RPMI7951 (cell line): ENCODE measurements at regions not wholly inside any gene's neighbourhood (a gene's known extent, or its start where the extent isn't known, plus 50 kb on each side); places are given as distances from the start of the nearest gene placed in this dataset.

ENCODE experiments used
- DNase-seq: peaks from one replicate; pipeline ENCODE4 v3.0.0-alpha.2; 2012; ENCODE audit warnings: low read depth

GRCh38 chr4:31107362-31107761, 387.2 kb downstream of the PCDH7 start:
- peak; percentile 2 for DNase-seq

GRCh38 chr4:31108762-31109161, 388.6 kb downstream of the PCDH7 start:
- DNase-seq, result no peak

GRCh38 chr4:31111790-31112189, 391.6 kb downstream of the PCDH7 start:
- no peak for DNase-seq

- DNase-seq, result peak; percentile 11
These were observed 394.6 kb downstream of the PCDH7 start for GRCh38 chr4:31114816-31115215.

- no peak for DNase-seq
These were observed 403.9 kb downstream of the PCDH7 start for GRCh38 chr4:31124008-31124585.

- no peak for DNase-seq
These were observed 404.9 kb downstream of the PCDH7 start for GRCh38 chr4:31125061-31125460.

GRCh38 chr4:31125496-31125895, 405.3 kb downstream of the PCDH7 start:
- DNase-seq, result no peak

- DNase-seq, result no peak
These were observed 406.8 kb downstream of the PCDH7 start for GRCh38 chr4:31126881-31127398.

- DNase-seq, result no peak
These were observed 410.8 kb downstream of the PCDH7 start for GRCh38 chr4:31130930-31131329.

GRCh38 chr4:31134720-31135119, 414.6 kb downstream of the PCDH7 start:
- DNase-seq, result no peak

GRCh38 chr4:31139767-31140166, 419.6 kb downstream of the PCDH7 start:
- no peak for DNase-seq

- DNase-seq, result no peak
These were observed 421.1 kb downstream of the PCDH7 start for GRCh38 chr4:31141095-31141831.

- DNase-seq, result no peak
These were observed 421.6 kb downstream of the PCDH7 start for GRCh38 chr4:31141832-31142142.

GRCh38 chr4:31146366-31146765, 426.2 kb downstream of the PCDH7 start:
- DNase-seq, result no peak

- no peak for DNase-seq
These were observed 428.8 kb downstream of the PCDH7 start for GRCh38 chr4:31148990-31149389.

GRCh38 chr4:31156221-31156620, 436.1 kb downstream of the PCDH7 start:
- no peak for DNase-seq

GRCh38 chr4:31160146-31160545, 440.0 kb downstream of the PCDH7 start:
- peak; percentile 50 for DNase-seq

- no peak for DNase-seq
These were observed 449.7 kb downstream of the PCDH7 start for GRCh38 chr4:31169846-31170245.

- DNase-seq, result no peak
These were observed 451.2 kb downstream of the PCDH7 start for GRCh38 chr4:31171362-31171761.

GRCh38 chr4:31175242-31175910, 455.2 kb downstream of the PCDH7 start:
- no peak for DNase-seq

GRCh38 chr4:31183256-31183655, 463.1 kb downstream of the PCDH7 start:
- DNase-seq, result peak; percentile 5

- DNase-seq, result no peak
These were observed 464.9 kb downstream of the PCDH7 start for GRCh38 chr4:31185014-31185585.

GRCh38 chr4:31187979-31188378, 467.8 kb downstream of the PCDH7 start:
- no peak for DNase-seq
